ENCODE measurements at regions not wholly inside any gene's neighbourhood (a gene's known extent, or its start where the extent isn't known, plus 50 kb on each side); places are given as distances from the start of the nearest gene placed in this dataset.
A peak's percentile ranks its signal among the peaks of the same experiment; 100 is the strongest.

DNA sequence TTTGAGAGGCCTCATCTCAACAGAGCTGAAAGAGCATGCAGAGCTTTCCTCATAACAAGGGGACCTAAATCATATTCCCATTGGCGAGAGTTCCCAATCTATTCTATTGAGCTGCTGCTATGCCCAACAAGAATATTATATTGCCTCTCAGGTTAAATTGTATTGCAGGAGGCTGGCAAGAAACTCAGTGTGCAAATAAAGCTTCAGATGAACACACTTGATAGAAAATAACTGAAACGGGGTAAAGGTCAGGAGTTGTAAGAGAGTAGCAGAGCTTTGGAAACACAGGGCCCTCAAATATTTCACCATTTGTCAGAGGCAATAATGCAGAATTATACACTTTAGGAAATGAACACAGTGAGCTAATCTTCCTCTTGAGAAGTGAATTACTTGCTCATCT is 364.3 kb upstream of the SPTLC3 start:
- H3K27me3 ChIP-seq (ENCODE audit: control insufficient read depth, insufficient read depth, low read length) = no peaks in the 10 kb centered on the region
- no peak overlapping the region for H3K4me3 ChIP-seq (ENCODE audit: low read depth, low read length)
- no peaks in the 10 kb centered on the region for H3K36me3 ChIP-seq (ENCODE audit: control insufficient read depth, insufficient read depth, low read length)
- TF ChIP-seq, protein P1, sequence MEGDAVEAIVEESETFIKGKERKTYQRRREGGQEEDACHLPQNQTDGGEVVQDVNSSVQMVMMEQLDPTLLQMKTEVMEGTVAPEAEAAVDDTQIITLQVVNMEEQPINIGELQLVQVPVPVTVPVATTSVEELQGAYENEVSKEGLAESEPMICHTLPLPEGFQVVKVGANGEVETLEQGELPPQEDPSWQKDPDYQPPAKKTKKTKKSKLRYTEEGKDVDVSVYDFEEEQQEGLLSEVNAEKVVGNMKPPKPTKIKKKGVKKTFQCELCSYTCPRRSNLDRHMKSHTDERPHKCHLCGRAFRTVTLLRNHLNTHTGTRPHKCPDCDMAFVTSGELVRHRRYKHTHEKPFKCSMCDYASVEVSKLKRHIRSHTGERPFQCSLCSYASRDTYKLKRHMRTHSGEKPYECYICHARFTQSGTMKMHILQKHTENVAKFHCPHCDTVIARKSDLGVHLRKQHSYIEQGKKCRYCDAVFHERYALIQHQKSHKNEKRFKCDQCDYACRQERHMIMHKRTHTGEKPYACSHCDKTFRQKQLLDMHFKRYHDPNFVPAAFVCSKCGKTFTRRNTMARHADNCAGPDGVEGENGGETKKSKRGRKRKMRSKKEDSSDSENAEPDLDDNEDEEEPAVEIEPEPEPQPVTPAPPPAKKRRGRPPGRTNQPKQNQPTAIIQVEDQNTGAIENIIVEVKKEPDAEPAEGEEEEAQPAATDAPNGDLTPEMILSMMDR (IDR thresholded peaks at IDR 0.05; ENCODE audit: insufficient read depth, low read length, poor library complexity, severe bottlenecking) = no peak
- DNase-seq (ENCODE audit: low read depth) = no peak

DNA sequence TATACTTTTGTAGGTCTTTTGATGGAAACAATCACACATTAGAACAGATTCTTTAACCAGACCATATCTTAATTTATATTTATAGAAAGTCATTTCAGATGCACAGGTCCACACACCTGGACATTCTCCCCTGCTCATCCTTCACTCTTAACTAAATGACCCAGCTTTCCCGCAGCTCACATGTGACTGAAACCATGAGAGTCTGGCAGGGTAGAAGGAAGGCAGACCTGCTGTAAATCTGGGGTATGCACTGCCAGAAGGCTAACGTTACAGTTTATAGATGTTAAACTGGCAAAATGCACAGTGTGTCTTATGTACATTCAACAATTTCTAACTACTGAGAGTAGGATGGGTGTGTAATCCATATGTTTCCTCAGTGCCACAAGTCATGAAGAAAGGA is 359.5 kb upstream of the SPTLC3 start:
- no peak for DNase-seq (ENCODE audit: low read depth)
- TF ChIP-seq, protein P1 (IDR thresholded peaks at IDR 0.05; ENCODE audit: insufficient read depth, low read length, poor library complexity, severe bottlenecking) = no peak
- Histone ChIP-seq H3K36me3 (ENCODE audit: control insufficient read depth, insufficient read depth, low read length) (no peaks in the 10 kb centered on the region), H3K27me3 (ENCODE audit: control insufficient read depth, insufficient read depth, low read length) (no peaks in the 10 kb centered on the region), H3K4me3 (ENCODE audit: low read depth, low read length) (no peak overlapping the region)

DNA sequence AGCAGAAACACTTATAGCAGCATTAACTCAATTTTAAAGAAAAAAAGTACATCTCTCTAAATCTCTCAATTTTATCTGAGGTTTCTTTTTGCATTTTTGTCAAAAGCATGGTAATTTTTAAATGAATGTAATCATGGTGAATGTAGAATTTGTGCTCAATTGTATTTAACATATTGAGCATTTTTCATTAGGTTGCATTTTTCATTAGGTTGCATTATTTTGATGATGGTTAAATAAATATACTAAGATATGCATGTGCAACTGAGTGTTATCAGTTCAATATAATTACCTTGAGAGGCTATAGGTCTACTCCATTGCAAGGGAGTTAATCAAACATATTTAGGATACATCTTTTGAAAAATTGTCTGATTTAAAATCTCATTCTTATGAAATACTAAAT is 355.1 kb upstream of the SPTLC3 start:
- TF ChIP-seq, protein P1 (IDR thresholded peaks at IDR 0.05; ENCODE audit: insufficient read depth, low read length, poor library complexity, severe bottlenecking) = no peak
- Histone ChIP-seq H3K27me3 (ENCODE audit: control insufficient read depth, insufficient read depth, low read length) (no peaks in the 10 kb centered on the region), H3K4me3 (ENCODE audit: low read depth, low read length) (no peak overlapping the region), H3K36me3 (ENCODE audit: control insufficient read depth, insufficient read depth, low read length) (no peaks in the 10 kb centered on the region)
- no peak for DNase-seq (ENCODE audit: low read depth)

DNA sequence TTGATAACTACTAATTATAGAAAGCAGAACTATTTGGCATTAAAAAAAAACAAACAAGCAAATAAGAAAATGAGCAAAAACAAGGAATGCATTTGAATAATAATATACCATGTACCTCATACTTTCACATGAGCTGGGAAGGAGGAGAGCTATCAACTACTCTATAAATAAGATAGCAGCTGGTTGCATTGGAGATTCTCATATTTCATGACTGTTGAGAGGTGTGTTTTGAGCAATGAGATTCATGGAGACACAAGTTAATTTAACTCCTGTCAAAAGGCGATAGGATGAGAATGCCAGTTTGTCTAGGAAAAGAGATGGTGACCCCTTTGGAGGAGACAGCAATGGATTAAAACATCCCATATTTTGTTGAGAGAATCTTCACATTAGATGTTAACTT is 348.8 kb upstream of the SPTLC3 start:
- no peak overlapping the region for H3K4me3 ChIP-seq (ENCODE audit: low read depth, low read length)
- no peaks in the 10 kb centered on the region for H3K36me3 ChIP-seq (ENCODE audit: control insufficient read depth, insufficient read depth, low read length)
- H3K27me3 ChIP-seq (ENCODE audit: control insufficient read depth, insufficient read depth, low read length) = no peaks in the 10 kb centered on the region
- TF ChIP-seq, protein P1 (IDR thresholded peaks at IDR 0.05; ENCODE audit: insufficient read depth, low read length, poor library complexity, severe bottlenecking) = no peak
- no peak for DNase-seq (ENCODE audit: low read depth)

DNA sequence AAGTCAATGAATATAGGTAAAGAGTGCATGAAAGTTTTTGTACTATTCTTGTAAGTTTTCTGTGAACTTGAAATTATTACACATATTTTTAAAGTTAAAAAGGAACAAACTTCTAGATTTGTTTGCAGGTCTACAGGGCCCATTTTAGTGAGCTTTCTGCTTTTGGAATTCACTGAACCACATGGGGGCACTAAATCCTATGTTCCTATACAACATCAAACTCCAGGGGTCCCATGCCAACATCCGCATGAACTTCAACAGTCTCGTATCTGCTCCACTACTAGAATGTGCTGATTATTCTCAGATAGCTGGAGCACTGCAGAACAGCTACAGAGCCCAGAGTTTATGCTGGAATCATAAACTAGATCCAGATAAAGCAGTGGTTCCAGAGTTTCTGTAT is 347.9 kb upstream of the SPTLC3 start:
- TF ChIP-seq, protein P1 (IDR thresholded peaks at IDR 0.05; ENCODE audit: insufficient read depth, low read length, poor library complexity, severe bottlenecking) = peak; percentile 16
- Histone ChIP-seq H3K27me3 (ENCODE audit: control insufficient read depth, insufficient read depth, low read length) (no peaks in the 10 kb centered on the region), H3K36me3 (ENCODE audit: control insufficient read depth, insufficient read depth, low read length) (no peaks in the 10 kb centered on the region), H3K4me3 (ENCODE audit: low read depth, low read length) (no peak overlapping the region)
- DNase-seq (ENCODE audit: low read depth) = no peak

DNA sequence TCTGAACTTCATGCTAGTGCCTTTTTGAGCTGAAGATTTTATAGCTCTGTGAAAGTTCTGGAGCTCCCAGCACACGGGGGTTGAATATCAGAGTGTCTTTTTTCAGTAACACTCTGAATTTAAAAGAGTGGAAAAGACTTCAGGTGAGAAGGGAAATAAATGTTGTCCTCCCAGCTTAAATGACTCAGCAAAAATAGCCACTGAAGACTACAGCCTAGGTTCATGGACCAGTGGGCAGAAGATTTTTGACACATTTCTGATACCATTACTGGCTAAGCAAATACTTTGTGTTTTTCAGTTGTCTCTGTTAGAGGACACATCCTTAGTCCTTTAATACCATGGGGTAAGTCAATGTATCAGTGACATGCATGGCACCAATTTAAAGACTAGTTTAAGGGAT is 338.5 kb upstream of the SPTLC3 start:
- TF ChIP-seq, protein P1 (IDR thresholded peaks at IDR 0.05; ENCODE audit: insufficient read depth, low read length, poor library complexity, severe bottlenecking) = no peak
- H3K4me3 ChIP-seq (ENCODE audit: low read depth, low read length) = no peak overlapping the region
- H3K27me3 ChIP-seq (ENCODE audit: control insufficient read depth, insufficient read depth, low read length) = no peaks in the 10 kb centered on the region
- no peak for DNase-seq (ENCODE audit: low read depth)
- no peaks in the 10 kb centered on the region for H3K36me3 ChIP-seq (ENCODE audit: control insufficient read depth, insufficient read depth, low read length)
